HepG2 (cell line): ENCODE measurements at regions not wholly inside any gene's neighbourhood (a gene's known extent, or its start where the extent isn't known, plus 50 kb on each side); places are given as distances from the start of the nearest gene placed in this dataset.

Experiments
- GLI4 ChIP-seq: sonication (generic); formaldehyde crosslinking; IDR thresholded peaks from 2 replicates; pipeline ENCODE4 v1.5.1; 2020; ENCODE audit warnings: missing genetic modification reagents, mild to moderate bottlenecking, moderate library complexity, borderline replicate concordance
- POGZ ChIP-seq: sonication (generic); formaldehyde crosslinking; IDR thresholded peaks from 2 replicates; pipeline ENCODE4 v1.4.0; 2020; ENCODE audit warnings: mild to moderate bottlenecking, missing genetic modification reagents
- TF ChIP-seq, protein P1 (sequence below): sonication (generic); formaldehyde crosslinking; conservative IDR thresholded peaks from 2 replicates; pipeline ENCODE4 v1.4.0; 2020; ENCODE audit warnings: missing genetic modification reagents

DNA sequence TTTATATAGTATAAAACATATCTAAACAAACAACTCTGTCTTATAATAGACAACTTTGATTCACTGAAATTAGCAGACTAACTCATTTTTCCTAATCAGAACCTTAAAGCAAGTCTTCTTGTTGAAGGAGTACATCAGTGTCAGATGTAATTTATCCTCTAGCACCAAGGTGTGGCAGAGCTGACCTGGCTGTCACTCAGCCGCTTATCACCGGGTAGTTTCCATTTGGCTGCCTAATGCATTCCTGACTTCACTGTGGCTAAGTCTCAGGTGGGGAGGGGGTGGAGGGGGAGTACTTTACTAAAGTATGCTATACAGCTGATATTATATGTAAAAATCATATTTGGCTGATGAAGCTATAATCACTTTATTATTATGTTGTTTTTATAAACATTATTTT, 339.9 kb upstream of the RGS6 start:
- no peak for TF ChIP-seq POGZ (CRISPR knock-in tag)
- no peak for TF ChIP-seq GLI4 (CRISPR knock-in tag)
- TF ChIP-seq, protein P1, sequence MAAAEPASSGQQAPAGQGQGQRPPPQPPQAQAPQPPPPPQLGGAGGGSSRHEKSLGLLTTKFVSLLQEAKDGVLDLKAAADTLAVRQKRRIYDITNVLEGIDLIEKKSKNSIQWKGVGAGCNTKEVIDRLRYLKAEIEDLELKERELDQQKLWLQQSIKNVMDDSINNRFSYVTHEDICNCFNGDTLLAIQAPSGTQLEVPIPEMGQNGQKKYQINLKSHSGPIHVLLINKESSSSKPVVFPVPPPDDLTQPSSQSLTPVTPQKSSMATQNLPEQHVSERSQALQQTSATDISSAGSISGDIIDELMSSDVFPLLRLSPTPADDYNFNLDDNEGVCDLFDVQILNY, result no peak
